MM.1S (cell line): ENCODE measurements at regions not wholly inside any gene's neighbourhood (a gene's known extent, or its start where the extent isn't known, plus 50 kb on each side); places are given as distances from the start of the nearest gene placed in this dataset.

Experiments
- DNase-seq: peaks from one replicate; pipeline ENCODE4 v3.0.0-alpha.2; 2015
- H2AFZ ChIP-seq: fragments of 300-600 bp; sonication (generic); 2 replicates; pipeline ENCODE4 v1.6.0; 2016; ENCODE audit warnings: antibody characterized with exemption, low read length
- H3F3A ChIP-seq: fragments of 300-600 bp; sonication (generic); 2 replicates; pipeline ENCODE4 v1.6.1; 2016; ENCODE audit warnings: mild to moderate bottlenecking, antibody characterized with exemption, low read length, moderate library complexity, mixed read lengths; ENCODE audit not compliant: insufficient read depth
- H3K27ac ChIP-seq: fragments of 300-600 bp; sonication (generic); 2 replicates; pipeline ENCODE4 v1.5.1; 2016; ENCODE audit warnings: mild to moderate bottlenecking, low read length
- H3K27me3 ChIP-seq: fragments of 300-600 bp; sonication (generic); replicated peaks from 2 replicates; pipeline ENCODE4 v1.6.0; 2016; ENCODE audit warnings: low read length; ENCODE audit not compliant: insufficient read depth
- H3K36me3 ChIP-seq: fragments of 300-600 bp; sonication (generic); replicated peaks from 2 replicates; pipeline ENCODE4 v1.6.1; 2016; ENCODE audit warnings: mild to moderate bottlenecking, low read length, mixed read lengths; ENCODE audit not compliant: insufficient read depth
- H3K4me1 ChIP-seq: fragments of 300-600 bp; sonication (generic); 2 replicates; pipeline ENCODE4 v1.6.1; 2016; ENCODE audit warnings: low read length, mixed read lengths
- H3K4me2 ChIP-seq: fragments of 300-600 bp; sonication (generic); 2 replicates; pipeline ENCODE4 v1.6.0; 2016; ENCODE audit warnings: low read depth, low read length
- H3K4me3 ChIP-seq: fragments of 300-600 bp; sonication (generic); 2 replicates; pipeline ENCODE4 v1.5.1; 2016; ENCODE audit warnings: low read length, mixed read lengths
- H3K79me2 ChIP-seq: fragments of 300-600 bp; sonication (generic); 2 replicates; pipeline ENCODE4 v1.6.1; 2016; ENCODE audit warnings: mixed run types, low read length, mixed read lengths
- H3K9ac ChIP-seq: fragments of 300-600 bp; sonication (generic); 2 replicates; pipeline ENCODE4 v1.6.1; 2016; ENCODE audit warnings: low read length, mixed read lengths
- H3K9me2 ChIP-seq: fragments of 300-600 bp; sonication (generic); replicated peaks from 2 replicates; pipeline ENCODE4 v1.6.1; 2016; ENCODE audit warnings: mild to moderate bottlenecking, low read length, mixed read lengths; ENCODE audit not compliant: insufficient read depth
- H3K9me3 ChIP-seq: fragments of 300-600 bp; sonication (generic); replicated peaks from 2 replicates; pipeline ENCODE4 v1.6.1; 2016; ENCODE audit warnings: mild to moderate bottlenecking, low read length, mixed read lengths; ENCODE audit not compliant: insufficient read depth
- H4K20me1 ChIP-seq: fragments of 300-600 bp; sonication (generic); 2 replicates; pipeline ENCODE4 v1.6.1; 2016; ENCODE audit warnings: mild to moderate bottlenecking, low read length, moderate library complexity, mixed read lengths; ENCODE audit not compliant: insufficient read depth
- CTCF ChIP-seq: fragments of 300-600 bp; sonication (generic); IDR thresholded peaks from 2 replicates; pipeline ENCODE4 v1.5.1; 2016; ENCODE audit warnings: antibody characterized with exemption, low read length, mixed read lengths
- EZH2 ChIP-seq: fragments of 300-600 bp; sonication (generic); optimal IDR thresholded peaks from 2 replicates; pipeline ENCODE3; 2017; ENCODE audit warnings: low read depth, mild to moderate bottlenecking, antibody characterized with exemption, low read length, mixed read lengths
- EZH2phosphoT487 ChIP-seq: fragments of 300-600 bp; sonication (generic); IDR thresholded peaks from 2 replicates; pipeline ENCODE4 v1.6.1; 2018; ENCODE audit warnings: antibody characterized with exemption, low read length

GRCh38 chr9:86723346-86723745 is 224.0 kb downstream of the GAS1 start:
- Histone ChIP-seq H3K36me3 (no peaks in the 10 kb centered on the region), H3K27me3 (no peaks in the 10 kb centered on the region), H3K27ac (no peak overlapping the region), H2AFZ (no peak overlapping the region), H3K79me2 (no peaks in the 10 kb centered on the region), H3K9me3 (no peaks in the 10 kb centered on the region), H4K20me1 (no peaks in the 10 kb centered on the region), H3K4me2 (no peak overlapping the region), H3K4me3 (no peak overlapping the region), H3F3A (no peaks in the 10 kb centered on the region), H3K9ac (no peak overlapping the region), H3K4me1 (no peaks in the 10 kb centered on the region), H3K9me2 (no peaks in the 10 kb centered on the region)
- DNase-seq: no peak
- TF ChIP-seq CTCF: no peak
- TF ChIP-seq EZH2: no peak
- no peak for TF ChIP-seq EZH2phosphoT487

GRCh38 chr9:86722706-86723075 is 224.6 kb downstream of the GAS1 start:
- Histone ChIP-seq H3K9me3 (no peaks in the 10 kb centered on the region), H3K36me3 (no peaks in the 10 kb centered on the region), H3K79me2 (no peaks in the 10 kb centered on the region), H3K27me3 (no peaks in the 10 kb centered on the region), H2AFZ (no peak overlapping the region), H3F3A (no peaks in the 10 kb centered on the region), H3K4me1 (no peaks in the 10 kb centered on the region), H3K9ac (no peak overlapping the region), H3K27ac (no peak overlapping the region), H3K4me3 (no peak overlapping the region), H3K4me2 (no peak overlapping the region), H3K9me2 (no peaks in the 10 kb centered on the region), H4K20me1 (no peaks in the 10 kb centered on the region)
- TF ChIP-seq CTCF: no peak
- TF ChIP-seq EZH2phosphoT487: no peak
- TF ChIP-seq EZH2: no peak
- no peak for DNase-seq

- Histone ChIP-seq H3K79me2 (no peaks in the 10 kb centered on the region), H3K9me3 (no peaks in the 10 kb centered on the region), H3K4me3 (no peak overlapping the region), H3K36me3 (no peaks in the 10 kb centered on the region), H3K9ac (no peak overlapping the region), H3F3A (no peaks in the 10 kb centered on the region), H3K4me2 (no peak overlapping the region), H4K20me1 (no peaks in the 10 kb centered on the region), H3K27me3 (no peaks in the 10 kb centered on the region), H3K27ac (no peak overlapping the region), H2AFZ (no peak overlapping the region), H3K4me1 (no peaks in the 10 kb centered on the region), H3K9me2 (no peaks in the 10 kb centered on the region)
- no peak for DNase-seq
- TF ChIP-seq EZH2 (no peak), EZH2phosphoT487 (no peak), CTCF (no peak)
Observed at GRCh38 chr9:86721843-86722705, 225.2 kb downstream of the GAS1 start.
